AG04450 (cell line): ENCODE measurements at regions not wholly inside any gene's neighbourhood (a gene's known extent, or its start where the extent isn't known, plus 50 kb on each side); places are given as distances from the start of the nearest gene placed in this dataset.
"Not testable (repeated sequence)": the region's sequence is repeated elsewhere in the genome, so short reads cannot be mapped to it uniquely, and the experiment has no call there.

Experiments used
- CTCF ChIA-PET: fragments of 300-600, 350-600 bp; formaldehyde crosslinking; extraction: SDS; loops from one replicate; lab custom pipeline; 2022; ENCODE audit warnings: antibody characterized with exemption, inconsistent platforms; lab: Charles Lee
- POLR2A ChIA-PET: fragments of 350-600 bp; formaldehyde crosslinking; extraction: SDS; loops from one replicate; lab custom pipeline; 2021; ENCODE audit warnings: antibody characterized with exemption, inconsistent platforms; lab: Yijun Ruan, JAX
- DNase-seq: peaks from one replicate; pipeline ENCODE4 v3.0.0-alpha.2; 2011; ENCODE audit warnings: low read depth, low spot score
- H3K27ac ChIP-seq: one replicate; pipeline ENCODE4 v1.5.1; 2012; ENCODE audit warnings: low read depth, low read length, control low read depth
- H3K27me3 ChIP-seq: one replicate; pipeline ENCODE4 v1.6.0; 2012; ENCODE audit warnings: low read length; ENCODE audit not compliant: control insufficient read depth, insufficient read depth
- H3K4me3 ChIP-seq: 2 replicates; pipeline ENCODE4 v1.5.1; 2011; ENCODE audit warnings: mild to moderate bottlenecking, low read depth, low read length, control low read depth
- H3K9me3 ChIP-seq: 2 replicates; pipeline ENCODE4 v1.5.1; 2012; ENCODE audit warnings: low read length; ENCODE audit not compliant: control insufficient read depth, insufficient read depth
- CTCF ChIP-seq: IDR thresholded peaks from 2 replicates; pipeline ENCODE4 v1.5.1; 2011; ENCODE audit warnings: low read depth, low read length, control low read depth, inconsistent platforms

- no peaks in the 10 kb centered on the region for H3K9me3 ChIP-seq
- ChIA-PET CTCF (no interaction called here), POLR2A (no interaction called here)
- H3K27me3 ChIP-seq: peaks cover 10% of the 10 kb centered on the region
- no peak overlapping the region for H3K4me3 ChIP-seq
- TF ChIP-seq CTCF: no peak
- DNase-seq: no peak
- H3K27ac ChIP-seq: no peak overlapping the region
Observed at GRCh38 chr11:121358760-121359159, 66.2 kb downstream of the SC5D start.

GRCh38 chr11:121359591-121359990, 67.0 kb downstream of the SC5D start:
- POLR2A ChIA-PET: no interaction called here
- no peak overlapping the region for H3K27ac ChIP-seq
- no peaks in the 10 kb centered on the region for H3K9me3 ChIP-seq
- no peak overlapping the region for H3K4me3 ChIP-seq
- peaks cover 10% of the 10 kb centered on the region for H3K27me3 ChIP-seq
- CTCF ChIA-PET: no interaction called here
- TF ChIP-seq CTCF: no peak
- no peak for DNase-seq

GRCh38 chr11:121362955-121363354, 70.4 kb downstream of the SC5D start:
- H3K9me3 ChIP-seq, H3K27ac ChIP-seq, DNase-seq, POLR2A ChIA-PET, H3K4me3 ChIP-seq, CTCF ChIA-PET: not testable (repeated sequence)
- H3K27me3 ChIP-seq: peaks cover 16% of the 10 kb centered on the region

GRCh38 chr11:121365304-121365703, 72.7 kb downstream of the SC5D start:
- no peaks in the 10 kb centered on the region for H3K9me3 ChIP-seq
- ChIA-PET CTCF (no interaction called here), POLR2A (no interaction called here)
- no peak overlapping the region for H3K27ac ChIP-seq
- peaks cover 17% of the 10 kb centered on the region for H3K27me3 ChIP-seq
- H3K4me3 ChIP-seq: no peak overlapping the region
- no peak for DNase-seq
- no peak for TF ChIP-seq CTCF

- no peak overlapping the region for H3K27ac ChIP-seq
- H3K9me3 ChIP-seq: no peaks in the 10 kb centered on the region
- peaks cover 17% of the 10 kb centered on the region for H3K27me3 ChIP-seq
- no peak for DNase-seq
- TF ChIP-seq CTCF: no peak
- CTCF ChIA-PET: interaction anchor here (0.6 kb wide), 1 partner anchor 25 kb away, joined by 6 read pairs; no protein-coding TSS in a partner anchor
- H3K4me3 ChIP-seq: no peak overlapping the region
- POLR2A ChIA-PET: no interaction called here
Observed at GRCh38 chr11:121366038-121366437, 73.5 kb downstream of the SC5D start.
